Body of pancreas (tissue), 4 donors: ENCODE measurements at regions not wholly inside any gene's neighbourhood (a gene's known extent, or its start where the extent isn't known, plus 50 kb on each side); places are given as distances from the start of the nearest gene placed in this dataset.
"Not testable (repeated sequence)": the region's sequence is repeated elsewhere in the genome, so short reads cannot be mapped to it uniquely, and the experiment has no call there.

ENCODE experiments used
- ATAC-seq: fragments of 150-250 bp; one replicate; pipeline ENCODE4 v1.9.1; 2016
- DNase-seq, 4 donors: peaks; one replicate each; pipeline ENCODE4 v3.0.0-alpha.2; 2019
- H3K27ac ChIP-seq, 4 donors: fragments of 200-600 bp; sonication (generic); 1 replicate in 3 of 4; 2 replicates in 1 of 4; pipeline versions ENCODE4 v1.5.1 to v1.6.1; 2016 to 2019; ENCODE audit warnings: mild to moderate bottlenecking in 1 of 4, mixed read lengths in 1 of 4, moderate library complexity in 1 of 4
- H3K27me3 ChIP-seq, 2 donors: fragments of 200-600 bp; sonication (generic); one replicate each; pipeline ENCODE4 v1.6.0; 2016; ENCODE audit warnings: mild to moderate bottlenecking in 1 of 2
- H3K36me3 ChIP-seq, 2 donors: fragments of 200-600 bp; sonication (generic); replicated peaks in 1 of 2; 2 replicates each; pipeline ENCODE4 v1.5.1; 2016; ENCODE audit warnings: low read depth in 2 of 2; ENCODE audit not compliant: insufficient read depth in 1 of 2
- H3K4me1 ChIP-seq: fragments of 200-600 bp; sonication (generic); one replicate; pipeline ENCODE4 v1.6.0; 2016
- H3K4me3 ChIP-seq, 2 donors: fragments of 200-600 bp; sonication (generic); 1 replicate in 1 of 2; 2 replicates in 1 of 2; pipeline ENCODE4 v1.5.1; 2016 to 2019
- H3K9me3 ChIP-seq, 3 donors: fragments of 200-600 bp; sonication (generic); 1 replicate in 2 of 3; 2 replicates in 1 of 3; pipeline ENCODE4 v1.5.1; 2016
- POLR2A ChIP-seq, 3 donors: fragments of 450-650 bp; IDR thresholded peaks; one replicate each; pipeline ENCODE4 v1.6.1; 2016; ENCODE audit warnings: antibody characterized with exemption in 3 of 3, mild to moderate bottlenecking in 2 of 3
- WGBS, 2 donors: methylation state at CpG; one replicate each; pipeline ENCODE4 v1.1.5; 2017; 5-methylcytosine and 5-hydroxymethylcytosine counted together
- intact Hi-C: fragments of 100-400 bp; cut with DNase I; formaldehyde crosslinking; loops from one replicate; pipeline ENCODE4 v1.15.1; 2023
- TF ChIP-seq, protein P1 (sequence below), 7 experiments: fragments of 450-650 bp in 4 of 7; fragments of 200-600 bp in 3 of 7; sonication (generic) in 3 of 7; IDR thresholded peaks; one replicate each; pipeline ENCODE4 v1.5.1; 2016 to 2019; ENCODE audit warnings: antibody characterized with exemption in 7 of 7

DNA sequence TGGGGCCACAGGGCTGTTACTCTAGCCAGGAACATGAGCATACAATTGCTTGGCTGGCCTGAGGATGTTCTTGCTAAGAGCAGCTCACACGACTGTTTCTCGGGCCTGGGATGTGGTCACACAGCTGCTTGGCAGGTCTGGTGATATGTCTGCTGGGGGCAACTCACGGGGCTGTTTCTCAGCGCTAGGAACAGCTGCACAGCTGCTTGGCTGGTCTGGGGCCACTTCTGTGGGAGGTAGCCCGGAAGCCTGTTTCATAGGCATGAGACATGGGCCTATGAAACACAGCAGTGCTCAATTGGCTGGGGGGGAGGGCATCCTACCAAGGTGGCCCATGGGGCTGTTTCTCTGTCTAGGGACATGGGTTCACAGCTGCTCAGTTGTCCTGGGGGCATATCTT lies 73.4 kb upstream of the DDHD1 start:
- Histone ChIP-seq H3K27me3 (no peaks in the 10 kb centered on the region), H3K27ac (no peak overlapping the region), H3K4me1 (no peaks in the 10 kb centered on the region), H3K4me3 (no peak overlapping the region), H3K36me3 (no peaks in the 10 kb centered on the region), H3K9me3 (no peaks in the 10 kb centered on the region)
- TF ChIP-seq, protein P1, sequence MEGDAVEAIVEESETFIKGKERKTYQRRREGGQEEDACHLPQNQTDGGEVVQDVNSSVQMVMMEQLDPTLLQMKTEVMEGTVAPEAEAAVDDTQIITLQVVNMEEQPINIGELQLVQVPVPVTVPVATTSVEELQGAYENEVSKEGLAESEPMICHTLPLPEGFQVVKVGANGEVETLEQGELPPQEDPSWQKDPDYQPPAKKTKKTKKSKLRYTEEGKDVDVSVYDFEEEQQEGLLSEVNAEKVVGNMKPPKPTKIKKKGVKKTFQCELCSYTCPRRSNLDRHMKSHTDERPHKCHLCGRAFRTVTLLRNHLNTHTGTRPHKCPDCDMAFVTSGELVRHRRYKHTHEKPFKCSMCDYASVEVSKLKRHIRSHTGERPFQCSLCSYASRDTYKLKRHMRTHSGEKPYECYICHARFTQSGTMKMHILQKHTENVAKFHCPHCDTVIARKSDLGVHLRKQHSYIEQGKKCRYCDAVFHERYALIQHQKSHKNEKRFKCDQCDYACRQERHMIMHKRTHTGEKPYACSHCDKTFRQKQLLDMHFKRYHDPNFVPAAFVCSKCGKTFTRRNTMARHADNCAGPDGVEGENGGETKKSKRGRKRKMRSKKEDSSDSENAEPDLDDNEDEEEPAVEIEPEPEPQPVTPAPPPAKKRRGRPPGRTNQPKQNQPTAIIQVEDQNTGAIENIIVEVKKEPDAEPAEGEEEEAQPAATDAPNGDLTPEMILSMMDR (IDR thresholded peaks at IDR 0.05): no peak
- no peak for TF ChIP-seq POLR2A (IDR thresholded peaks at IDR 0.05)
- ATAC-seq (no peak), DNase-seq (no peak)
- intact Hi-C loops: no loop called here
- 79 to 84% methylated on average over 2 to 4 of the region's 5 CpGs for whole genome bisulfite sequencing, 2 donors

DNA sequence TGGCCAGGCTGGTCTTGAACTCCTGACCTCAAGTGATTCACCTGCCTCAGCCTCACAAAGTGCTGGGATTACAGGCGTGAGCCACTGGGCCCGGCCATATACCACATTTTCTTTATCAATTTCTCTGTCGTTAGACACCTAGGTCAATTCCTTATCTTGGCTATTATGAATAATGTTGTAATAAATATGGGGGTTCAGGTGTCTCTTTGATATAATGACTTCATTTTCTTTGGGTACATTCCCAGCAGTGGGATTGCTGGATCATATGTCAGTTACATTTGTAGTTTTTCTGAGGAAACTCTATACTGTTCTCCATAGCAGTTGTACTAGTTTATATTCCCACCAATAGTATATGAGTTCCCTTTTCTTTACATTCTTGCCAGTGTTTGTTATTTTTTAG lies 67.8 kb upstream of the DDHD1 start:
- WGBS, 2 donors: 57 to 71% methylated on average over 3 of the region's 3 CpGs
- Histone ChIP-seq H3K4me3 (no peak overlapping the region), H3K4me1 (no peaks in the 10 kb centered on the region), H3K27me3 (no peaks in the 10 kb centered on the region), H3K9me3 (no peaks in the 10 kb centered on the region), H3K27ac (no peak overlapping the region), H3K36me3 (no peaks in the 10 kb centered on the region)
- no peak for TF ChIP-seq POLR2A (IDR thresholded peaks at IDR 0.05)
- TF ChIP-seq, protein P1 (IDR thresholded peaks at IDR 0.05): no peak
- intact Hi-C loops: no loop called here
- DNase-seq (no peak), ATAC-seq (no peak)

DNA sequence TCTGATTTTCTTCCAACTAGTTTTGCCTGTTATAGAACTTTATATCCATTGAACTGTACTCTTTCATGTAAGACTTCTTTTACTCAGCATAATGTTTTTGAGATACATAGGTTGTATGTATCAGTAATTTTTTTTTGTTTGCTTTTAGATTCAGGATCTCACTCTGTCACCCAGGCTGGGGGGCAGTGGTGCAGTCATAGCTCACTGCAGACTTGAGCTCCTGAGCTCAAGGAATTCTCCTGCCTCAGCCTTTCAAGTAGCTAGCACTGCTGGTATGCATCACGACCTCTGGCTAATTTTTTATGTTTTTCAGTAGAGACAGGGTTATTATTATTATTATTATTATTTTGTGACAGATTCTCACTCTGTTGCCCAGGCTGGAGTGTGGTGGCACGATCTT lies 65.0 kb upstream of the DDHD1 start:
- H3K9me3 ChIP-seq: no peaks in the 10 kb centered on the region
- H3K4me3 ChIP-seq: no peak overlapping the region
- DNase-seq (no peak), ATAC-seq (no peak)
- WGBS, 2 donors: 81 to 84% methylated on average over 2 of the region's 2 CpGs
- TF ChIP-seq POLR2A (IDR thresholded peaks at IDR 0.05): no peak
- TF ChIP-seq, protein P1 (IDR thresholded peaks at IDR 0.05): no peak
- no peaks in the 10 kb centered on the region for H3K27me3 ChIP-seq
- H3K4me1 ChIP-seq: no peaks in the 10 kb centered on the region
- intact Hi-C loops: no loop called here
- H3K36me3 ChIP-seq: no peaks in the 10 kb centered on the region
- H3K27ac ChIP-seq: no peak overlapping the region

- no peaks in the 10 kb centered on the region for H3K27me3 ChIP-seq
- H3K27ac ChIP-seq: peak overlapping the region in 1 of 4 donors; percentile 48
- intact Hi-C loops: no loop called here
- 0 to 1% methylated on average over 3 to 36 of the region's 39 CpGs for WGBS, 2 donors
- TF ChIP-seq, protein P1 (IDR thresholded peaks at IDR 0.05): peak; percentile 53 to 86 (median 71)
- TF ChIP-seq POLR2A (IDR thresholded peaks at IDR 0.05): peak; percentile 30 to 70 (median 41)
- H3K4me3 ChIP-seq: peak overlapping the region; percentile 28 to 56
- H3K36me3 ChIP-seq: no peaks in the 10 kb centered on the region
- H3K4me1 ChIP-seq: no peaks in the 10 kb centered on the region
- ATAC-seq: peak; percentile 97
- DNase-seq: peak; percentile 76 to 86 (median 79)
- H3K9me3 ChIP-seq: no peaks in the 10 kb centered on the region
These were observed 64.3 kb upstream of the DDHD1 start for GRCh38 chr14:53217316-53217994.

DNA sequence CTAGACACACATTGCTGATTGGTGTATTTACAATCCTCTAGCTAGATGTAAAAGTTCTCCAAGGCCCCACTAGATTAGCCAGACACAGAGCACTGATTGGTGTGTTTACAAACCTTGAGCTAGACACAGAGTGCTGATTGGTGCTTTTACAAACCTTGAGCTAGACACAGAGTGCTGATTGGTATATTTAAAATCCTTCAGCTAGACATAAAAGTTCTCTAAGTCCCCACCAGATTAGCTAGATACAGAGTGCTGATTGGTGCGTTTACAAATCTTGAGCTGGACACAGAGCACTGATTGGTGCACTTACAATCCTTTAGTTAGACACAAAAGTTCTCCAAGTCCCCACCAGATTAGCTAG lies 63.8 kb upstream of the DDHD1 start:
- H3K9me3 ChIP-seq, H3K27me3 ChIP-seq, ATAC-seq, intact Hi-C loops, H3K4me3 ChIP-seq, DNase-seq, H3K27ac ChIP-seq, H3K36me3 ChIP-seq, H3K4me1 ChIP-seq: not testable (repeated sequence)
- 82 to 86% methylated on average over 1 of the region's 1 CpG for WGBS, 2 donors

DNA sequence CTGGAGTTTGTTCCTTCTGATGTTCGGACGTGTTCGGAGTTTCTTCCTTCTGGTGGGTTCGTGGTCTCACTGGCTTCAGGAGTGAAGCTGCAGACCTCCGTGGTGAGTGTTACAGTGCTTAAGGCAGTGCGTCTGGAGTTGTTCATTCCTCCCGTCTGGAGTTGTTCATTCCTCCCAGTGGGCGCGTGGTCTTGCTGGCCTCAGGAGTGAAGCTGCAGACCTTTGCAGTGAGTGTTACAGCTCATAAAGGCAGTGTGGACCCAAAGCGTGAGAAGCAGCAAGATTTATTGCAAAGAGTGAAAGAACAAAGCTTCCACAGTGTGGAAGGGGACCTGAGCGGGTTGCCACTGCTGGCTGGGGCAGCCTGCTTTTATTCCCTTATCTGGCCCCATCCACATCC lies 63.4 kb upstream of the DDHD1 start:
- H3K27ac ChIP-seq, DNase-seq, H3K9me3 ChIP-seq, H3K27me3 ChIP-seq, H3K4me1 ChIP-seq, intact Hi-C loops, ATAC-seq, H3K4me3 ChIP-seq, H3K36me3 ChIP-seq: not testable (repeated sequence)
- 97 to 99% methylated on average over 11 of the region's 11 CpGs for WGBS, 2 donors
